HG03095 (cell line): ENCODE measurements at regions not wholly inside any gene's neighbourhood (a gene's known extent, or its start where the extent isn't known, plus 50 kb on each side); places are given as distances from the start of the nearest gene placed in this dataset.
A peak's percentile ranks its signal among the peaks of the same experiment; 100 is the strongest.

Experiments used
- ATAC-seq: cut with Tn5 transposase; IDR thresholded peaks from one replicate; pipeline ENCODE4 v1.9.1; 2021; ENCODE audit warnings: moderate library complexity; ENCODE audit not compliant: unreplicated experiment

- ATAC-seq: no peak
These were observed 318.6 kb upstream of the PLET1 start for GRCh38 chr11:112579282-112579681.

- ATAC-seq: no peak
These were observed 320.2 kb upstream of the PLET1 start for GRCh38 chr11:112580864-112581263.

GRCh38 chr11:112581747-112582146 is 321.1 kb upstream of the PLET1 start:
- ATAC-seq: no peak

- ATAC-seq: no peak
These were observed 321.7 kb upstream of the PLET1 start for GRCh38 chr11:112582366-112582765.

GRCh38 chr11:112583261-112583893 is 322.7 kb upstream of the PLET1 start:
- ATAC-seq: peak; percentile 76

GRCh38 chr11:112584672-112585071 is 324.0 kb upstream of the PLET1 start:
- no peak for ATAC-seq

GRCh38 chr11:112587664-112588063 is 327.0 kb upstream of the PLET1 start:
- no peak for ATAC-seq

GRCh38 chr11:112588252-112588694 is 327.6 kb upstream of the PLET1 start:
- ATAC-seq: no peak

- no peak for ATAC-seq
These were observed 328.5 kb upstream of the PLET1 start for GRCh38 chr11:112589155-112589554.

- ATAC-seq: no peak
These were observed 330.1 kb upstream of the PLET1 start for GRCh38 chr11:112590764-112591163.

GRCh38 chr11:112593440-112593839 is 332.8 kb upstream of the PLET1 start:
- no peak for ATAC-seq

- ATAC-seq: no peak
These were observed 335.7 kb upstream of the PLET1 start for GRCh38 chr11:112596324-112596723.

GRCh38 chr11:112597286-112597790 is 336.7 kb upstream of the PLET1 start:
- no peak for ATAC-seq

- ATAC-seq: no peak
These were observed 338.6 kb upstream of the PLET1 start for GRCh38 chr11:112599265-112599664.

GRCh38 chr11:112599856-112600533 is 339.3 kb upstream of the PLET1 start:
- ATAC-seq: no peak

- no peak for ATAC-seq
These were observed 344.5 kb upstream of the PLET1 start for GRCh38 chr11:112605093-112605666.

GRCh38 chr11:112606656-112607055 is 346.0 kb upstream of the PLET1 start:
- ATAC-seq: no peak

GRCh38 chr11:112608509-112608908 is 347.8 kb upstream of the PLET1 start:
- ATAC-seq: no peak

- no peak for ATAC-seq
These were observed 349.8 kb upstream of the PLET1 start for GRCh38 chr11:112610494-112610893.

GRCh38 chr11:112610996-112611750 is 350.0 kb upstream of the NCAM1 start:
- ATAC-seq: no peak

- no peak for ATAC-seq
These were observed 349.4 kb upstream of the NCAM1 start for GRCh38 chr11:112611771-112612170.
